SK-N-SH (cell line): ENCODE measurements at regions not wholly inside any gene's neighbourhood (a gene's known extent, or its start where the extent isn't known, plus 50 kb on each side); places are given as distances from the start of the nearest gene placed in this dataset.

Source experiments
- CTCF ChIA-PET: fragments of 300-600, 350-600 bp; formaldehyde crosslinking; extraction: SDS; loops from one replicate; lab custom pipeline; 2021; lab: Yijun Ruan, JAX
- POLR2A ChIA-PET: fragments of 350-600 bp; sonication (Branson Sonifier 250); formaldehyde crosslinking; extraction: SDS; loops from one replicate; lab custom pipeline; 2020; ENCODE audit warnings: antibody characterized with exemption, inconsistent platforms; lab: Yijun Ruan, JAX
- DNase-seq: peaks from one replicate; pipeline ENCODE4 v3.0.0; 2012
- H2AFZ ChIP-seq: fragments of 200-600 bp; sonication (generic); 2 replicates; pipeline ENCODE4 v1.8.1; 2016; ENCODE audit warnings: antibody characterized with exemption, mild to moderate bottlenecking, low read depth
- H3F3A ChIP-seq: fragments of 200-600 bp; sonication (generic); replicated peaks from 2 replicates; pipeline ENCODE3; 2016; ENCODE audit warnings: antibody characterized with exemption, mild to moderate bottlenecking; ENCODE audit not compliant: insufficient read depth
- H3K27ac ChIP-seq, 2 experiments: fragments of 200-500 bp in 1 of 2; fragments of 200-600 bp in 1 of 2; sonication (Bioruptor generic) in 1 of 2; sonication (generic), shearing (Covaris generic) in 1 of 2; 2 replicates each; pipeline versions ENCODE4 v1.5.1 to v1.6.1; 2014 to 2016; ENCODE audit warnings: low read depth in 2 of 2, inconsistent platforms in 1 of 2, low read length in 1 of 2, mild to moderate bottlenecking in 1 of 2, mixed read lengths in 1 of 2
- H3K27me3 ChIP-seq: fragments of 200-600 bp; sonication (generic), shearing (Covaris generic); 2 replicates; pipeline ENCODE4 v1.6.1; 2016; ENCODE audit warnings: mixed run types; ENCODE audit not compliant: insufficient read depth
- H3K36me3 ChIP-seq, 2 experiments: fragments of 200-500 bp in 1 of 2; fragments of 200-600 bp in 1 of 2; sonication (Bioruptor generic) in 1 of 2; sonication (generic) in 1 of 2; replicated peaks in 1 of 2; 2 replicates each; pipeline versions ENCODE3 to v1.5.1; 2014 to 2016; ENCODE audit warnings: low read length in 1 of 2, mild to moderate bottlenecking in 1 of 2; ENCODE audit not compliant: insufficient read depth in 2 of 2, control insufficient read depth in 1 of 2
- H3K4me1 ChIP-seq, 2 experiments: fragments of 200-500 bp in 1 of 2; fragments of 200-600 bp in 1 of 2; sonication (Bioruptor generic) in 1 of 2; sonication (generic), shearing (Covaris generic) in 1 of 2; 2 replicates each; pipeline versions ENCODE4 v1.5.1 to v1.6.1; 2014 to 2016; ENCODE audit warnings: low read depth in 1 of 2, low read length in 1 of 2, mixed run types in 1 of 2; ENCODE audit not compliant: insufficient read depth in 2 of 2, control insufficient read depth in 1 of 2
- H3K4me2 ChIP-seq: fragments of 200-600 bp; sonication (generic), shearing (Covaris generic); 2 replicates; pipeline ENCODE4 v1.6.1; 2017; ENCODE audit warnings: mixed run types
- H3K4me3 ChIP-seq, 2 experiments: fragments of 200-500 bp in 1 of 2; fragments of 200-600 bp in 1 of 2; sonication (Bioruptor generic) in 1 of 2; sonication (generic), shearing (Covaris generic) in 1 of 2; 2 replicates each; pipeline versions ENCODE4 v1.5.1 to v1.8.1; 2014 to 2016; ENCODE audit warnings: low read depth in 2 of 2, inconsistent platforms in 1 of 2, low read length in 1 of 2, mild to moderate bottlenecking in 1 of 2, mixed read lengths in 1 of 2, moderate library complexity in 1 of 2
- H3K79me2 ChIP-seq: fragments of 200-600 bp; sonication (generic); 2 replicates; pipeline ENCODE4 v1.8.1; 2017; ENCODE audit warnings: mild to moderate bottlenecking; ENCODE audit not compliant: insufficient read depth
- H3K9ac ChIP-seq: fragments of 200-600 bp; sonication (generic); 2 replicates; pipeline ENCODE4 v1.6.1; 2017; ENCODE audit warnings: mixed run types
- H3K9me2 ChIP-seq: fragments of 200-600 bp; sonication (generic); 2 replicates; pipeline ENCODE4 v1.6.1; 2017; ENCODE audit warnings: mixed run types
- H3K9me3 ChIP-seq: fragments of 200-600 bp; sonication (generic); 2 replicates; pipeline ENCODE4 v1.6.1; 2017; ENCODE audit warnings: mixed run types, mild to moderate bottlenecking, moderate library complexity
- H4K20me1 ChIP-seq: fragments of 200-600 bp; sonication (generic); 2 replicates; pipeline ENCODE4 v1.6.1; 2017; ENCODE audit warnings: mild to moderate bottlenecking, mixed run types; ENCODE audit not compliant: insufficient read depth
- CTCF ChIP-seq: fragments of 200-600 bp; sonication (generic); IDR thresholded peaks from 2 replicates; pipeline ENCODE4 v1.6.1; 2017; ENCODE audit warnings: antibody characterized with exemption, mild to moderate bottlenecking, moderate library complexity
- GABPA ChIP-seq: IDR thresholded peaks from 2 replicates; pipeline ENCODE4 v1.4.0; 2012; ENCODE audit warnings: low read depth, mild to moderate bottlenecking
- IRF3 ChIP-seq: fragments of 150-350 bp; IDR thresholded peaks from 2 replicates; pipeline ENCODE4 v1.6.1; 2016; ENCODE audit warnings: mild to moderate bottlenecking, low read depth, low read length
- NFIC ChIP-seq: IDR thresholded peaks from 2 replicates; pipeline ENCODE4 v1.4.0; 2012; ENCODE audit warnings: borderline replicate concordance
- RFX5 ChIP-seq: IDR thresholded peaks from 2 replicates; pipeline ENCODE4 v1.6.1; 2012; ENCODE audit warnings: mild to moderate bottlenecking, improper control_type of control experiment, low read length
- SIN3A ChIP-seq: IDR thresholded peaks from 2 replicates; pipeline ENCODE4 v1.6.1; 2012; ENCODE audit warnings: low read depth, mild to moderate bottlenecking, low read length, moderate library complexity, borderline replicate concordance
- TEAD4 ChIP-seq: IDR thresholded peaks from 2 replicates; pipeline ENCODE4 v1.4.0; 2012; ENCODE audit warnings: mild to moderate bottlenecking, borderline replicate concordance; ENCODE audit not compliant: insufficient read depth
- WGBS: methylation state at CpG from one replicate; pipeline ENCODE4 v1.1.6; 2017; ENCODE audit warnings: low lambda C conversion rate; 5-methylcytosine and 5-hydroxymethylcytosine counted together

- Histone ChIP-seq H3K27ac (no peak overlapping the region), H4K20me1 (no peaks in the 10 kb centered on the region), H3K4me2 (no peak overlapping the region), H3F3A (no peaks in the 10 kb centered on the region), H3K9me2 (no peaks in the 10 kb centered on the region), H3K9ac (no peak overlapping the region), H3K27me3 (no peaks in the 10 kb centered on the region), H3K4me1 (peaks cover 0 to 4% of the 10 kb centered on the region in 2 experiments; a peak in 2 of 4 replicates), H3K9me3 (no peaks in the 10 kb centered on the region), H3K36me3 (no peaks in the 10 kb centered on the region), H3K79me2 (no peaks in the 10 kb centered on the region), H3K4me3 (no peak overlapping the region), H2AFZ (no peak overlapping the region)
- ChIA-PET CTCF (no interaction called here), POLR2A (no interaction called here)
- 57% methylated on average over 3 of the region's 3 CpGs for WGBS
- TF ChIP-seq IRF3 (no peak), RFX5 (no peak)
- DNase-seq, result no peak
These were observed 825.1 kb downstream of the RNF144A start for GRCh38 chr2:7742301-7742700.

GRCh38 chr2:7744827-7745226 lies 827.6 kb downstream of the RNF144A start:
- Histone ChIP-seq H3K36me3 (no peaks in the 10 kb centered on the region), H2AFZ (no peak overlapping the region), H3K4me2 (no peak overlapping the region), H3K27ac (no peak overlapping the region), H3K27me3 (no peaks in the 10 kb centered on the region), H3F3A (no peaks in the 10 kb centered on the region), H3K4me1 (peaks cover 0 to 10% of the 10 kb centered on the region in 2 experiments; a peak in 2 of 4 replicates), H4K20me1 (no peaks in the 10 kb centered on the region), H3K4me3 (no peak overlapping the region), H3K9me3 (no peaks in the 10 kb centered on the region), H3K9me2 (no peaks in the 10 kb centered on the region), H3K9ac (no peak overlapping the region), H3K79me2 (no peaks in the 10 kb centered on the region)
- ChIA-PET POLR2A (no interaction called here), CTCF (no interaction called here)
- no peak for DNase-seq
- WGBS, result 68% methylated on average over 5 of the region's 5 CpGs
- TF ChIP-seq SIN3A (no peak), CTCF (no peak), TEAD4 (no peak)

GRCh38 chr2:7745369-7745768 lies 828.2 kb downstream of the RNF144A start:
- no peak for DNase-seq
- POLR2A ChIA-PET, result no interaction called here
- no peaks in the 10 kb centered on the region for H3K27me3 ChIP-seq

More at GRCh38 chr2:7745369-7745768, 828.2 kb downstream of the RNF144A start:
- Histone ChIP-seq H3K79me2 (no peaks in the 10 kb centered on the region), H3K36me3 (no peaks in the 10 kb centered on the region), H4K20me1 (no peaks in the 10 kb centered on the region), H3K9ac (no peak overlapping the region), H3K4me1 (peaks cover 0 to 15% of the 10 kb centered on the region in 2 experiments; a peak in 2 of 4 replicates), H3K9me2 (no peaks in the 10 kb centered on the region), H2AFZ (no peak overlapping the region), H3K4me2 (no peak overlapping the region), H3K27ac (no peak overlapping the region), H3K9me3 (no peaks in the 10 kb centered on the region), H3F3A (no peaks in the 10 kb centered on the region), H3K4me3 (no peak overlapping the region)
- 63% methylated on average over 2 of the region's 2 CpGs for WGBS
- TF ChIP-seq NFIC (no peak), TEAD4 (no peak), GABPA (no peak)
- CTCF ChIA-PET, result no interaction called here
